DMS53 treated with DMSO at 0.1 percent for 48 hours (cell line): ENCODE measurements at regions not wholly inside any gene's neighbourhood (a gene's known extent, or its start where the extent isn't known, plus 50 kb on each side); places are given as distances from the start of the nearest gene placed in this dataset.
"Not testable (repeated sequence)": the region's sequence is repeated elsewhere in the genome, so short reads cannot be mapped to it uniquely, and the experiment has no call there.

Experiments used
- DNase-seq: peaks from one replicate; lab custom pipeline; 2025; ENCODE audit not compliant: unreplicated experiment; lab: John Stamatoyannopoulos, UW

GRCh38 chr1:117753652-117754051, 147.8 kb downstream of the TENT5C start:
- no peak for DNase-seq

- DNase-seq, result peak; percentile 21
Measured at GRCh38 chr1:117754061-117754969, 148.5 kb downstream of the TENT5C start.

- no peak for DNase-seq
Measured at GRCh38 chr1:117757668-117758067, 151.8 kb downstream of the TENT5C start.

GRCh38 chr1:117758444-117759316, 152.8 kb downstream of the TENT5C start:
- DNase-seq, result peak; percentile 41

GRCh38 chr1:117759535-117759934, 153.7 kb downstream of the TENT5C start:
- no peak for DNase-seq

GRCh38 chr1:117760069-117760468, 154.2 kb downstream of the TENT5C start:
- DNase-seq, result no peak

- no peak for DNase-seq
Measured at GRCh38 chr1:117760485-117760884, 154.6 kb downstream of the TENT5C start.

- not testable (repeated sequence) for DNase-seq
Measured at GRCh38 chr1:117767756-117768155, 161.7 kb downstream of the GDAP2 start.

- DNase-seq, result no peak
Measured at GRCh38 chr1:117770981-117771531, 158.4 kb downstream of the GDAP2 start.

- no peak for DNase-seq
Measured at GRCh38 chr1:117779364-117779763, 150.1 kb downstream of the GDAP2 start.

- no peak for DNase-seq
Measured at GRCh38 chr1:117780687-117781475, 148.5 kb downstream of the GDAP2 start.

- DNase-seq, result no peak
Measured at GRCh38 chr1:117782056-117782455, 147.4 kb downstream of the GDAP2 start.

- no peak for DNase-seq
Measured at GRCh38 chr1:117783606-117784396, 145.6 kb downstream of the GDAP2 start.

- DNase-seq, result no peak
Measured at GRCh38 chr1:117788014-117788413, 141.4 kb downstream of the GDAP2 start.

GRCh38 chr1:117793413-117793812, 136.0 kb downstream of the GDAP2 start:
- no peak for DNase-seq

- no peak for DNase-seq
Measured at GRCh38 chr1:117794073-117794472, 135.3 kb downstream of the GDAP2 start.

GRCh38 chr1:117795190-117795589, 134.2 kb downstream of the GDAP2 start:
- DNase-seq, result no peak

- no peak for DNase-seq
Measured at GRCh38 chr1:117795792-117796191, 133.6 kb downstream of the GDAP2 start.

- no peak for DNase-seq
Measured at GRCh38 chr1:117796226-117796625, 133.2 kb downstream of the GDAP2 start.

- no peak for DNase-seq
Measured at GRCh38 chr1:117798550-117798949, 130.9 kb downstream of the GDAP2 start.
